Gastroesophageal sphincter (tissue), 3 donors: ENCODE measurements at regions not wholly inside any gene's neighbourhood (a gene's known extent, or its start where the extent isn't known, plus 50 kb on each side); places are given as distances from the start of the nearest gene placed in this dataset.

Experiments
- EP300 ChIP-seq: sonication (generic); formaldehyde crosslinking; IDR thresholded peaks from one replicate; pipeline ENCODE4 v1.6.1; 2017; ENCODE audit warnings: antibody characterized with exemption, mild to moderate bottlenecking
- POLR2A ChIP-seq, 2 donors: fragments of 450-650 bp; IDR thresholded peaks; one replicate each; pipeline ENCODE4 v1.6.1; 2017; ENCODE audit warnings: antibody characterized with exemption in 2 of 2, mild to moderate bottlenecking in 2 of 2, moderate library complexity in 1 of 2
- POLR2AphosphoS5 ChIP-seq: sonication (generic); formaldehyde crosslinking; IDR thresholded peaks from one replicate; pipeline ENCODE4 v1.6.1; 2017; ENCODE audit warnings: antibody characterized with exemption
- TF ChIP-seq, protein P1 (sequence below), 4 experiments: fragments of 200-600 bp in 2 of 4; fragments of 450-650 bp in 2 of 4; sonication (generic) in 1 of 4; IDR thresholded peaks; one replicate each; pipeline ENCODE4 v1.5.1; 2017 to 2019; ENCODE audit warnings: antibody characterized with exemption in 4 of 4, mild to moderate bottlenecking in 2 of 4, moderate library complexity in 2 of 4

DNA sequence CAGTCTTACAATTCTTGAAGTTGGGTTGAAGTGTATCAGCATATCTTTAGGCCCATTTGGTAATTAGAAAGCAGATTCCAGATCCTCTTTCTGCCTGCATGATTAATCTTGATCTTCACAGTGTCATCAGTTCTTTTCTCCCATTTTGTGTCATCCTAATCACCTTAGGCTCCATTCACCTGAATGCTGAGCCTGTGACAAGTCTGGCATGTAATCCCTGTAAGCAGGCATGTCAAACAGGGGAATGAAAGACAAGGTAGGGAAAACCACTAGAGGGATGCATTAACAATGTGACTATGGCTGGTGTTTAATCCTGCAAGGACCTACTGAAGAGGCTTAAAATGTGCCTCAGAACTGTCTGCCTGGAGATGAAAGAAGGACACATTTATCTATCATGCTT, 848.8 kb downstream of the TFAP2A start:
- TF ChIP-seq POLR2AphosphoS5 (no peak), POLR2A (IDR thresholded peaks at IDR 0.05) (no peak), EP300 (no peak)
- TF ChIP-seq, protein P1, sequence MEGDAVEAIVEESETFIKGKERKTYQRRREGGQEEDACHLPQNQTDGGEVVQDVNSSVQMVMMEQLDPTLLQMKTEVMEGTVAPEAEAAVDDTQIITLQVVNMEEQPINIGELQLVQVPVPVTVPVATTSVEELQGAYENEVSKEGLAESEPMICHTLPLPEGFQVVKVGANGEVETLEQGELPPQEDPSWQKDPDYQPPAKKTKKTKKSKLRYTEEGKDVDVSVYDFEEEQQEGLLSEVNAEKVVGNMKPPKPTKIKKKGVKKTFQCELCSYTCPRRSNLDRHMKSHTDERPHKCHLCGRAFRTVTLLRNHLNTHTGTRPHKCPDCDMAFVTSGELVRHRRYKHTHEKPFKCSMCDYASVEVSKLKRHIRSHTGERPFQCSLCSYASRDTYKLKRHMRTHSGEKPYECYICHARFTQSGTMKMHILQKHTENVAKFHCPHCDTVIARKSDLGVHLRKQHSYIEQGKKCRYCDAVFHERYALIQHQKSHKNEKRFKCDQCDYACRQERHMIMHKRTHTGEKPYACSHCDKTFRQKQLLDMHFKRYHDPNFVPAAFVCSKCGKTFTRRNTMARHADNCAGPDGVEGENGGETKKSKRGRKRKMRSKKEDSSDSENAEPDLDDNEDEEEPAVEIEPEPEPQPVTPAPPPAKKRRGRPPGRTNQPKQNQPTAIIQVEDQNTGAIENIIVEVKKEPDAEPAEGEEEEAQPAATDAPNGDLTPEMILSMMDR (IDR thresholded peaks at IDR 0.05): no peak
